Prostate gland (tissue), 2 donors: ENCODE measurements at regions not wholly inside any gene's neighbourhood (a gene's known extent, or its start where the extent isn't known, plus 50 kb on each side); places are given as distances from the start of the nearest gene placed in this dataset.
"Not testable (repeated sequence)": the region's sequence is repeated elsewhere in the genome, so short reads cannot be mapped to it uniquely, and the experiment has no call there.

Source experiments
- DNase-seq: peaks from one replicate; pipeline ENCODE4 v3.0.0-alpha.2; 2019; ENCODE audit warnings: low spot score
- H3K27ac ChIP-seq, 2 donors: fragments of 200-600 bp; sonication (generic); 2 replicates each; pipeline ENCODE4 v1.5.1; 2017 to 2019
- H3K27me3 ChIP-seq: fragments of 200-600 bp; sonication (generic); replicated peaks from 2 replicates; pipeline ENCODE4 v1.5.1; 2019; ENCODE audit not compliant: insufficient read depth
- H3K36me3 ChIP-seq, 2 donors: fragments of 200-600 bp; sonication (generic); 1 replicate in 1 of 2; 2 replicates in 1 of 2; pipeline versions ENCODE4 v1.5.1 to v1.8.1; 2017 to 2019
- H3K4me1 ChIP-seq: fragments of 200-600 bp; sonication (generic); replicated peaks from 2 replicates; pipeline ENCODE4 v1.5.1; 2019
- H3K4me3 ChIP-seq, 2 donors: fragments of 200-600 bp; sonication (generic); 2 replicates each; pipeline ENCODE4 v1.5.1; 2017 to 2019
- H3K9me3 ChIP-seq: fragments of 200-600 bp; sonication (generic); 2 replicates; pipeline ENCODE4 v1.5.1; 2017
- CTCF ChIP-seq, 4 experiments: fragments of 200-600 bp in 2 of 4; fragments of 450-650 bp in 2 of 4; sonication (generic) in 2 of 4; IDR thresholded peaks; 1 replicate in 3 of 4; 2 replicates in 1 of 4; pipeline ENCODE4 v1.5.1; 2016 to 2019; ENCODE audit warnings: antibody characterized with exemption in 4 of 4, mild to moderate bottlenecking in 2 of 4, moderate library complexity in 2 of 4
- POLR2A ChIP-seq: fragments of 450-650 bp; IDR thresholded peaks from one replicate; pipeline ENCODE4 v1.6.1; 2016; ENCODE audit warnings: antibody characterized with exemption, mild to moderate bottlenecking
- POLR2AphosphoS5 ChIP-seq: sonication (generic); formaldehyde crosslinking; IDR thresholded peaks from one replicate; pipeline ENCODE4 v1.6.1; 2017; ENCODE audit warnings: antibody characterized with exemption
- WGBS: methylation state at CpG from one replicate; pipeline ENCODE4 v1.1.5; 2018; 5-methylcytosine and 5-hydroxymethylcytosine counted together
- intact Hi-C: fragments of 100-400 bp; cut with DNase I; formaldehyde crosslinking; loops from one replicate; pipeline ENCODE4 v1.14.2; 2022

GRCh38 chr5:100043475-100043874 is 491.7 kb upstream of the FAM174A start:
- intact Hi-C loops: no loop called here
- no peaks in the 10 kb centered on the region for H3K36me3 ChIP-seq
- no peak overlapping the region for H3K27ac ChIP-seq
- WGBS: 95% methylated on average over 2 of the region's 2 CpGs
- DNase-seq: no peak
- H3K4me1 ChIP-seq: no peaks in the 10 kb centered on the region
- H3K4me3 ChIP-seq: no peak overlapping the region
- TF ChIP-seq POLR2A (no peak), CTCF (IDR thresholded peaks at IDR 0.05) (no peak), POLR2AphosphoS5 (no peak)
- H3K27me3 ChIP-seq: no peaks in the 10 kb centered on the region
- H3K9me3 ChIP-seq: no peaks in the 10 kb centered on the region

- intact Hi-C loops: no loop called here
Observed at GRCh38 chr5:100026606-100027005, 508.6 kb upstream of the FAM174A start.

GRCh38 chr5:100023536-100023935 is 511.6 kb upstream of the FAM174A start:
- no peak for DNase-seq
- TF ChIP-seq POLR2A: no peak
- TF ChIP-seq POLR2AphosphoS5: no peak
- no peak for TF ChIP-seq CTCF (IDR thresholded peaks at IDR 0.05)
- no peak overlapping the region for H3K27ac ChIP-seq
- H3K9me3 ChIP-seq: no peaks in the 10 kb centered on the region
- no peak overlapping the region for H3K4me3 ChIP-seq
- no peaks in the 10 kb centered on the region for H3K36me3 ChIP-seq
- H3K4me1 ChIP-seq: no peaks in the 10 kb centered on the region
- H3K27me3 ChIP-seq: no peaks in the 10 kb centered on the region
- intact Hi-C loops: no loop called here

More at GRCh38 chr5:100026606-100027005, 508.6 kb upstream of the FAM174A start:
- no peaks in the 10 kb centered on the region for H3K27me3 ChIP-seq
- H3K4me1 ChIP-seq: no peaks in the 10 kb centered on the region
- no peak for DNase-seq
- no peak for TF ChIP-seq POLR2A
- no peak for TF ChIP-seq POLR2AphosphoS5
- TF ChIP-seq CTCF (IDR thresholded peaks at IDR 0.05): no peak
- no peaks in the 10 kb centered on the region for H3K36me3 ChIP-seq
- H3K4me3 ChIP-seq: no peak overlapping the region
- WGBS: 70% methylated on average over 2 of the region's 2 CpGs
- no peak overlapping the region for H3K27ac ChIP-seq
- no peaks in the 10 kb centered on the region for H3K9me3 ChIP-seq

- H3K9me3 ChIP-seq: no peaks in the 10 kb centered on the region
- intact Hi-C loops: no loop called here
- H3K36me3 ChIP-seq: no peaks in the 10 kb centered on the region
- H3K4me1 ChIP-seq: no peaks in the 10 kb centered on the region
- TF ChIP-seq CTCF (IDR thresholded peaks at IDR 0.05): no peak
- TF ChIP-seq POLR2A: no peak
- TF ChIP-seq POLR2AphosphoS5: no peak
- 76% methylated on average over 6 of the region's 6 CpGs for WGBS
- no peak for DNase-seq
- no peak overlapping the region for H3K27ac ChIP-seq
- H3K27me3 ChIP-seq: no peaks in the 10 kb centered on the region
- H3K4me3 ChIP-seq: no peak overlapping the region
Observed at GRCh38 chr5:100017520-100018262, 517.5 kb upstream of the FAM174A start.

GRCh38 chr5:100013305-100013704 is 521.9 kb upstream of the FAM174A start:
- H3K36me3 ChIP-seq, H3K4me1 ChIP-seq, H3K27me3 ChIP-seq, H3K4me3 ChIP-seq, intact Hi-C loops, H3K9me3 ChIP-seq, DNase-seq, H3K27ac ChIP-seq: not testable (repeated sequence)
- 85% methylated on average over 4 of the region's 4 CpGs for WGBS

GRCh38 chr5:100011160-100011559 is 524.0 kb upstream of the FAM174A start:
- WGBS: 97% methylated on average over 10 of the region's 10 CpGs
- H3K4me3 ChIP-seq, H3K36me3 ChIP-seq, H3K4me1 ChIP-seq, H3K27ac ChIP-seq, H3K27me3 ChIP-seq, H3K9me3 ChIP-seq, DNase-seq, intact Hi-C loops: not testable (repeated sequence)
